ENCODE measurements at regions not wholly inside any gene's neighbourhood (a gene's known extent, or its start where the extent isn't known, plus 50 kb on each side); places are given as distances from the start of the nearest gene placed in this dataset.
A peak's percentile ranks its signal among the peaks of the same experiment; 100 is the strongest.

DNA sequence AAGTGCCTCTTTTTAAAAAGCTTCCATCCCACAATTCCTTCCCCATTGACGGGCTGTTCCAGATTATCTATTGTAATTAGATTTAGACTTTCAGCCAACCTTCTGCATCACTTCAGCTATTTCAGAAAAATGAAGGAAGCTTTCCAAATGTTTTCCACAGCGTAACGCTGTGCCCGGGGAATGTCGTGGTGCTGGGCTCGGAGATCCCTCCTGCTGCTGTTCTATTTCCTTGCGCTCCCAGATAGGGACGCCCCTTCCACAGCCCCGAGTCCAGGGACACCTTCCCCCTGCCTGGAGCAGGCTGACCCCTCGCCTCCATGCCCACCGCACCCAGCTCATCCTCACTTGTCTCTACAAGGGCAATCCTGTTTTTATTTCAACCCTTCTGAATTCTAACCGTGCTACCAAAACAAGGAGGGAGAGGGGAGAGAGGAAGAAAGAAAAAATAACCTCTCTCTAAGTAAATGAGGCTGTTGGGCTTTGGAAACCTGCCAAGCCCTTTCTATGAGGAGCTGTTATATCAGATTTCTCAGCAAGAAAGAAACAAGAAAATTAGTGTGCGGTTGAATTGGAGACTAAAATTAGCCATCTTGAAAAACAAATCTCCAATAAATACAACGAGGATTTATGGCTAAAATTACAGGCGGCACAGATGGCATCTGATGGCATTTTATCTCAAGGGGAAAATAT is 366.9 kb downstream of the BRD1 start:
- DNase-seq (ENCODE audit: low read depth) (no peak), FAIRE-seq (no peak)
- Histone ChIP-seq H3K36me3 (ENCODE audit: control insufficient read depth, insufficient read depth, low read length) (no peaks in the 10 kb centered on the region), H3K27me3 (ENCODE audit: control insufficient read depth, insufficient read depth, low read length) (no peaks in the 10 kb centered on the region), H3K4me3 (ENCODE audit: low read depth, low read length) (no peak overlapping the region)
- TF ChIP-seq, protein P1, sequence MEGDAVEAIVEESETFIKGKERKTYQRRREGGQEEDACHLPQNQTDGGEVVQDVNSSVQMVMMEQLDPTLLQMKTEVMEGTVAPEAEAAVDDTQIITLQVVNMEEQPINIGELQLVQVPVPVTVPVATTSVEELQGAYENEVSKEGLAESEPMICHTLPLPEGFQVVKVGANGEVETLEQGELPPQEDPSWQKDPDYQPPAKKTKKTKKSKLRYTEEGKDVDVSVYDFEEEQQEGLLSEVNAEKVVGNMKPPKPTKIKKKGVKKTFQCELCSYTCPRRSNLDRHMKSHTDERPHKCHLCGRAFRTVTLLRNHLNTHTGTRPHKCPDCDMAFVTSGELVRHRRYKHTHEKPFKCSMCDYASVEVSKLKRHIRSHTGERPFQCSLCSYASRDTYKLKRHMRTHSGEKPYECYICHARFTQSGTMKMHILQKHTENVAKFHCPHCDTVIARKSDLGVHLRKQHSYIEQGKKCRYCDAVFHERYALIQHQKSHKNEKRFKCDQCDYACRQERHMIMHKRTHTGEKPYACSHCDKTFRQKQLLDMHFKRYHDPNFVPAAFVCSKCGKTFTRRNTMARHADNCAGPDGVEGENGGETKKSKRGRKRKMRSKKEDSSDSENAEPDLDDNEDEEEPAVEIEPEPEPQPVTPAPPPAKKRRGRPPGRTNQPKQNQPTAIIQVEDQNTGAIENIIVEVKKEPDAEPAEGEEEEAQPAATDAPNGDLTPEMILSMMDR (IDR thresholded peaks at IDR 0.05; ENCODE audit: insufficient read depth, low read length, severe bottlenecking): no peak

DNA sequence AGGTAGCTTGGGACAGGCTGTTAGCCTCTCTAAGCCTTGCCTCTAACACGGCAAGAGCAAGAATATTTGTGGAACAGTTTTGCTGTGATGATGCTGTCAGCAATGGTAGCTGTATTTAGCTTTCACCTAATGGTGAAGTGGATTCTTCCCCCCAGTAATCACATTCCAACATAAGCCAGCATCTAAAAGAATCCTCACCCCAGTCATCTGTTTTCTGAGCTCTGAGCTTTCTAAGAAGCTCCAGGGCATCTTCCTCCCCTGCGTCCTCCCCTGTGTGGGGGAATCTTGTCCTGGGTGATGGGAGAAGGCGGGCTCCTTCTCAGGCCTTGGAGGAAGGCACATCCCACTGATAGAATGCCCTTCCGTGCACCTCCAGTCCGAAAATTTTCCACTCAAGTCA is 367.6 kb downstream of the BRD1 start:
- H3K4me3 ChIP-seq (ENCODE audit: low read depth, low read length): no peak overlapping the region
- FAIRE-seq (no peak), DNase-seq (ENCODE audit: low read depth) (no peak)
- H3K36me3 ChIP-seq (ENCODE audit: control insufficient read depth, insufficient read depth, low read length): no peaks in the 10 kb centered on the region
- H3K27me3 ChIP-seq (ENCODE audit: control insufficient read depth, insufficient read depth, low read length): no peaks in the 10 kb centered on the region
- TF ChIP-seq, protein P1 (IDR thresholded peaks at IDR 0.05; ENCODE audit: insufficient read depth, low read length, severe bottlenecking): no peak

DNA sequence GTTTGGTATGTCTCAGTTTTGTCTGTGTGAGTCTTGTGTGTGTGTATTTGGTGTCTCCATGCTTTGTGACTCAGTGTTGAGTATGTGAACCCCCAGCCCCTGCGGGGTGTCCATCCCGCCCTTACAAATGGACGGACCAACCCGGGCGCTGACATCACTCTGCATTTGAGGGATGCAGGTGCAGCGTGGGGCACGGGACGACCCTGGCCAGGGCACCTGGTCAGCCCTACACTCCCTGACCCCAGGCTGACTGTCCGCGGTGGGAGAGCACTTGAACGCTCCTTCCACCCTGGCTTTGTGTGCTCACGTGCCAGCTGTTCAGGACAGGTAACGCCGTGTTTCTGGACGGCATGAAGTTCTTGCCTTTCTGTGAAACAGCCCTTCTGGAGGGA is 369.0 kb downstream of the BRD1 start:
- Histone ChIP-seq H3K4me3 (ENCODE audit: low read depth, low read length) (no peak overlapping the region), H3K27me3 (ENCODE audit: control insufficient read depth, insufficient read depth, low read length) (no peaks in the 10 kb centered on the region), H3K36me3 (ENCODE audit: control insufficient read depth, insufficient read depth, low read length) (no peaks in the 10 kb centered on the region)
- FAIRE-seq (no peak), DNase-seq (ENCODE audit: low read depth) (no peak)
- TF ChIP-seq, protein P1 (IDR thresholded peaks at IDR 0.05; ENCODE audit: insufficient read depth, low read length, severe bottlenecking): no peak

DNA sequence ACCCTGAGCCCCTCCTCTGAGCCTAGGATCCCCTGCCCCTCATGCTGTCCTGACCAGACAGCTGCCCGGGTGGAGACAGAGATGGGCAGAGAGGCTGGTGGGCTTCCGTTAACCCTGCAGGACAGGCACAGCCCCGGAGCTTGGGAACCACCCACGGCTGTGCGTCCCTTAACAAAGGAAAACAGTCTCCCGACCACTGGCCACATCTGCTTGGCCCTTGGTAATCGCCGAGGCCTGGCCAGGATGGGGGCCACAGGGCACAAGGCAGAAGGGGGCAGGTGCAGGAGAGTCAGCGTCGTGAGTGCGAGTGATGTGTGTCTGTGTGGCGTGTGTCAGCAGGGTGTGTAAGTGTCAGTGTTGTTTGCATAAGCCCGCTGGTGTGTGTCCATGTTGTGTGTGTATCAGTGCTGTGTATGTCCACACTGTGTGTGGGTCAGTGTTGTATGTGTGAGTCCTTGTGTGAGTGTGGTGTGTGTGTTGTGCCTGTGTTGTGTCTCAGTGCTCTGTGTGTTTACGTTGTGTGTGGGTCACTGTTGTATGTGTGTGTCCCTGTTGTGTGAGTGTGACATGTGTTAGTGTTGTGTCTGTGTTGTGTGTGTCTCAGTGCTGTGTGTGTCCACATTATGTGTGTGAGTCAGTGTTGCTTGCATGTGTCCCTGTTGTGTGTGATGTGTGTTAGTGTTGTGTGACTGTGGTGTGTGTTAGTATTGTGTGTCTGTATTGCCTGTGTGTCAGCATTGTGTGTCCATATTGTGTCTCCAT is 369.5 kb downstream of the BRD1 start:
- Histone ChIP-seq H3K36me3 (ENCODE audit: control insufficient read depth, insufficient read depth, low read length) (no peaks in the 10 kb centered on the region), H3K4me3 (ENCODE audit: low read depth, low read length) (no peak overlapping the region), H3K27me3 (ENCODE audit: control insufficient read depth, insufficient read depth, low read length) (no peaks in the 10 kb centered on the region)
- FAIRE-seq (peak; percentile 94), DNase-seq (ENCODE audit: low read depth) (no peak)
- TF ChIP-seq, protein P1 (IDR thresholded peaks at IDR 0.05; ENCODE audit: insufficient read depth, low read length, severe bottlenecking): no peak

DNA sequence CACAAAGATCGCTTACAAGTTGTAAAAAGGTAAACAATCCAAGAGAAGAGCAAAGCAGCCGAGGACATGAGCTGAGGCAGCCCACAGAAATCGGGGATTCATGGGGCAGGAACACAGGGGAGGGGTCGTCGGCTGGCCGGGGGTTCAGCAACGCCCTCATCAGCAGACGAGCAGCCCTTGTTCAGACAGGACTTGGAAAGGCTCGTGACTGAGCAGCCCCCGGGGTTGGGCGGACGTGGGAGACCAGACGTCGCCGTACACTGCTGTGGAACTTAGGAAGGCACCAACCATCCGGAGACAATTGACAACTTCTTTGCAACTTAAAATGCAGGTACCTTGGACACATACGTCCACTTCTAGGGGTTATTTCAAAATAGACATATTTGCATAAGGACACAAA is 370.5 kb downstream of the BRD1 start:
- DNase-seq (ENCODE audit: low read depth) (no peak), FAIRE-seq (no peak)
- TF ChIP-seq, protein P1 (IDR thresholded peaks at IDR 0.05; ENCODE audit: insufficient read depth, low read length, severe bottlenecking): no peak
- Histone ChIP-seq H3K36me3 (ENCODE audit: control insufficient read depth, insufficient read depth, low read length) (no peaks in the 10 kb centered on the region), H3K27me3 (ENCODE audit: control insufficient read depth, insufficient read depth, low read length) (no peaks in the 10 kb centered on the region), H3K4me3 (ENCODE audit: low read depth, low read length) (no peak overlapping the region)

Data from bronchial epithelial cell (primary cell).